ENCODE measurements at regions not wholly inside any gene's neighbourhood (a gene's known extent, or its start where the extent isn't known, plus 50 kb on each side); places are given as distances from the start of the nearest gene placed in this dataset.

DNA sequence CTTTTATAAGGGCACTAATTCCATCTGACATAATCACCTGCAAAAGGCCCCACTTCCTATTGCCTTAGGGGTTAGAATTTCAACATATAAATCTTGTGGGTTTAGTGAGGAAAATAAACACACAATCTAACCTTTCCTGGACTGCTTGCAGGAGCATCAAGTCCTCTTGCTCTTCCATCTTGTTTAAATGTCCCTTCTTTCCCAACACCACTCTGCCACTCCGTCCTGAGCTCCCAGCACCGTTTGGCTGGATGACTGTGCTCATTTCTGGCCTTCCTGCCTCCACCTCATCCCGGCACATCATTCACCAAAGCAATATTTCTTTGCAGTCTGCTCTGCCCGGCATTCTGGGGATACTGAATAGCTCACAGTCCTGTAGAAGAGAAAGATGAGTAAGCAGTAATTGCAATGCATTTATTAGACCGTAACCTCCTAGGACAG, 247.8 kb downstream of the BCL2 start:
- DNase-seq, result no peak

DNA sequence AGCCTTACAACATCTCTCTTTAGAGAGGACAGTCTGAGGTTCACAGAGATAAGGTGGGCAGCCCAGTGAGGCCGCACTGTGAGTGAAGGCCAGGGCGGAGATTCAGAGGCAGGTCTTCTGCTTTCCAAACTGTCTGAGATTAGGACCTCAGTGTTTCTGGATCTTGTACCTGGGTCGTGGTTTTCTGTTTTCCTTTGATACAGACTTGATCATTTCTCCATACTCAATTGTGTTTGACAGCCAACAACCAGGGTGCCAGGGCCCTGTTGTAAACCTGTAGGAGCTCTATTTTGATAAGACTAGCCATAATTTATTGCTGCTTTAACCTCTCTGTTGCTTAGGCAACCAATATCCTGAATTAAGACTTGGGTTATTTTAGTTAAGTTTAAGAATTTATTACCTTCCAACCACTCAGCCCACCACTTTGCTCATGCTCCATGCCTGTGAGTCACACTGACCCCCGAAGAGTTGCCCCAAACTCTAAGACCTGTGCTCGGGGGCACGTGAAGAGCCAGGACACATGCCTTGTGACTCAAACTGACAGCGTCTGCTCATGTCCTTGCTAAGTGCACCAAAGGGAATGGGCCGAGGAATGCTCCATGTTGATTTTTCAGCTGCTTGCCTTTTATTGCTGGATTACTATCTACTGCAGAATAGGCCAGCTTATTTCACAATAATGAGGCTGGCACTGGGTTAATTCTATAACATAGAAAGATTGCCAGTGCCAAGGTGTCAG, 248.6 kb downstream of the BCL2 start:
- DNase-seq, result no peak

- no peak for DNase-seq
These were observed 250.1 kb downstream of the BCL2 start for GRCh38 chr18:63069496-63069895.

GRCh38 chr18:63067939-63068338, 251.6 kb downstream of the BCL2 start:
- peak; percentile 5 for DNase-seq

GRCh38 chr18:63065172-63065571, 254.4 kb downstream of the BCL2 start:
- DNase-seq, result no peak

DNA sequence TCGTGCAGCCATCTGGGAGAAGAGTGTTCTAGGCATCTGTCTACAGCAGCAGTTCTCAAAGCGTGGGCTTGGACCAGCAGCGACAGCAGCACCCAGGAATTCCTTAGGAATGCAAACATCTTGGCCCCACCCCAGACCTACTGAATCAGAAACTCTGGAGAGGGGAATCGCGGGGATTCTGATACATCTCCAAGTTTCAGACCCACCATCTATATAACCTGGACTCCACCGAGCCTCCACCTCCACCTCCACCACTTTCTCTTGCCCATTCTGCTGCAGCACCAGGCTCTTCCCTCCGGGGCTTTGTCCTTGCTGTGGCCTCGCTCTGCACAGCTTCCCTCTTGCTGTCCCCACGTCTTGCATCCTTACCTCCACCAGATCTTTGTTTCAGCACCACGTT, 256.4 kb downstream of the BCL2 start:
- DNase-seq, result no peak

- DNase-seq, result no peak
These were observed 257.3 kb downstream of the BCL2 start for GRCh38 chr18:63062246-63062645.

DNA sequence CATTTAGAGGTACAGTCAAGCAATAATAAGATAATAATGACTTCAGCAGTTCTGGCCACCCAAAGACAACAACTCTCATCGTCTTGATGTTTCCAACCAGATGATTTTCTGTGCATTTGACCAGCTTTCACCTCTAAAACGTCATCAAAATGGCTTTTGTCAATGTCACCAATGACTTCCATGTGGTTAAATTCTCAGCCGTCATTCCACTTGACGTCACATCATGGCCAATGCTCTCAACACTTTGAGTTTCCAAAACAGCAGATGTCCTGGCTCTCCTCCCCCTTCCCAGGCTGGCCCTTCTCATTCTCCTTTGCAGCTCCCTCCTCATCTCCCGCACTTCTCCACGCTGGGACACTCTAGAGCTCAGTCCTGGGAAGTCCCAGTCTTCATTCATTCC, 258.3 kb downstream of the BCL2 start:
- DNase-seq, result no peak

DNA sequence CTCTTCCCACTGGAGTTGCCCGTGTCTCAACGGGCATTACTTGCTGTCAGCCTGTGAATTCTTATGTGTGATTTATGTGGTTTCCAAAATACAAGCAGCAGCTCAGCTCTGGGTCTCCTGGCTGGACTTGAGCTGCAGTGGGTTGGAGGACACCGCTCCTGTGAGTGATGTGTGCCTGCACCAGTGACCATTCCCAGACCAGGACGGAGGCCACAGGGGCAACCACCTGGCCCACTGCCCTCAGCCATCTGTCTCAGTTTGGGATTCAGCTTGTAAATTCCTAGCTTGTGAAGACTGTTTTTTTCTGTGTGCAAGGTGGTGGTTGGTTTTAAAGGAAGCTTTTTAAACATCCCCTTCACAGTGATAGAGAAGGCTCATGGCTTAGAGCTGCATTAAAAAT, 261.0 kb downstream of the BCL2 start:
- no peak for DNase-seq

- DNase-seq, result no peak
These were observed 261.9 kb downstream of the BCL2 start for GRCh38 chr18:63057707-63058106.

- no peak for DNase-seq
These were observed 264.5 kb downstream of the BCL2 start for GRCh38 chr18:63054901-63055584.

- no peak for DNase-seq
These were observed 267.6 kb downstream of the BCL2 start for GRCh38 chr18:63051928-63052327.

DNA sequence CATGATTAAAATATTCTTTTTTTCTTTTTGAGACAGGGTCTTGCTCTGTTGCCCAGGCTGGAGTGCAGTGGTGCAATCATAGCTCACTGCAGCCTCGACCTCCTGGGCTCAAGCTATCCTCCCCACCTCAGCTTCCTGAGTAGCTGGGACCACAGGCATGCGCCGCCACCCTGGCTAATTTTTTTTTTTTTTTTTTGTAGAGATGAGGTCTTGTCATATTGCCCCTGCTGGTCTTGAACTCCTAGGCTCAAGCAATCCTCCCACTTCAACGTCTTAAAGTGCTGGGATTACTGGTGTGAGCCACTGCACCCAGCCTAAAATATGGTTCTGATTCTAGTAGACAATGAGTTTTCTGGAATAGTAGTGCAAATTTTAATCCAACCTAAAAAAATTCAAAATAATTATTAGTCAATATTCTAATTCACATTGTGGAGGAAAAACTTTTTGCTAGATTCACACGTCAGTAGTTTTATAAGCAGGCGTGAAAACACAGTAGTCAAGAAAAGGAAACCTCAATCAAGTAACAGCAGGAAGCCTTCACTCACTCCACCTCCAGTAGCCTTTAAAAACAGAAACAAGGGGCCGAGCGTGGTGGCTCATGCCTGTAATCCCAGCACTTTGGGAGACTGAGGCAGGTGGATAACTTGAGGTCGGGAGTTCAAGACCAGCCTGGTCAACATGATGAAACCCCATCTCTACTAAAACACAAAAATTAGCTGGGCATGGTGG, 268.7 kb downstream of the BCL2 start:
- DNase-seq, result peak; percentile 11

- no peak for DNase-seq
These were observed 273.2 kb downstream of the BCL2 start for GRCh38 chr18:63046375-63046774.

- DNase-seq, result no peak
These were observed 276.1 kb downstream of the BCL2 start for GRCh38 chr18:63043516-63043915.

DNA sequence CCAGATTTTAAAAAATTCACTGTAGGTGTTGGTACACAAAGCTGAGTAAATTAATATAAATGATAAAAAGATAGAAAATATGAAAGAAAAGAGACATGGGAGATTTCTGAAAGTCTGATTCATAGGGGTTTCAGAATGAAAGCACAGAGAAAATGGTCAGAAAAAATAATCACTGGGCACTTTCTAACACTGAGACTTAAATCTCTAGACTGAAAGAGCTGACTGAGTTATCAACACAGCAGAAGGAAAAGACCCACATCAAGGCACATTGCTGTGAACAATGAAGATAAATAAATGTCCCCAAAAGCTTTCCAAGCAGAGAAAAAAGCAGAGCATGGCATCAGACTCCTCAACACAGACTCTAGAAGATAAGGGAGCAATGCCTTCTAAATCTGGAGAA, 277.2 kb downstream of the BCL2 start:
- DNase-seq, result no peak

DNA sequence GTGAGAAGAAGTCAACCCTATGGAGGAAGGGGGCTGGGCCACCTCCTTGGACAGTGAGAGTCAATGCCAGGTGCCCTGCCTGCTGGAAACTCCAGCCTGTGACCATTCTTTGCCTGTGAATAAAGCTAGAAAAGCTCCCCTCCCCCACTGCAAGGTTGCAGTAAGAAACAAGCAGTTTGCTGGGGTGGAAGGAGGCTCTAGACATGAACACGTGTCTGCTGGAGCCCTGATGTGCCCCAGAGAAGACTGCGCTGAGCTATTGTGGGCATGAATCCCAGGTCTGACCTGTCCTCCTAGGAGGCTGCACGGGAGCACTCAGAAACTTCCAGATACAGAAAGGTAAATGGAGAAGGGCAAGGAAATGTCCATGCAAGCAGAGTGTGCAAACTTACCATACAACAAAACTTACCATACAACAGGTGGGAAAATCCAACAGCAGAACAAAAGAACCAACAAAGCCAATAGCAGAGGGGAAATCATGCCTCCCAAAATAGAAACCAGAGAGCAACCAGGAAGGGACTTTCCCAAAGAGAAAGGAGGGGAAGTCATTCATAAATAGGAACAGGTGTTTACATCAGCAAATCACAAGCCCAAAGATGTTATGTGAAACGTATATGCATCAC, 278.7 kb downstream of the BCL2 start:
- DNase-seq, result peak; percentile 8

GRCh38 chr18:63037491-63037890, 282.1 kb downstream of the BCL2 start:
- no peak for DNase-seq

- no peak for DNase-seq
These were observed 288.2 kb downstream of the BCL2 start for GRCh38 chr18:63031375-63031774.
